GM12874 (cell line): ENCODE measurements at regions not wholly inside any gene's neighbourhood (a gene's known extent, or its start where the extent isn't known, plus 50 kb on each side); places are given as distances from the start of the nearest gene placed in this dataset.

Source experiments
- TF ChIP-seq, protein P1 (sequence below): IDR thresholded peaks from 2 replicates; pipeline ENCODE4 v1.5.1; 2011; ENCODE audit warnings: low read depth, mild to moderate bottlenecking, control low read depth, low read length, moderate library complexity; ENCODE audit not compliant: insufficient read depth

DNA sequence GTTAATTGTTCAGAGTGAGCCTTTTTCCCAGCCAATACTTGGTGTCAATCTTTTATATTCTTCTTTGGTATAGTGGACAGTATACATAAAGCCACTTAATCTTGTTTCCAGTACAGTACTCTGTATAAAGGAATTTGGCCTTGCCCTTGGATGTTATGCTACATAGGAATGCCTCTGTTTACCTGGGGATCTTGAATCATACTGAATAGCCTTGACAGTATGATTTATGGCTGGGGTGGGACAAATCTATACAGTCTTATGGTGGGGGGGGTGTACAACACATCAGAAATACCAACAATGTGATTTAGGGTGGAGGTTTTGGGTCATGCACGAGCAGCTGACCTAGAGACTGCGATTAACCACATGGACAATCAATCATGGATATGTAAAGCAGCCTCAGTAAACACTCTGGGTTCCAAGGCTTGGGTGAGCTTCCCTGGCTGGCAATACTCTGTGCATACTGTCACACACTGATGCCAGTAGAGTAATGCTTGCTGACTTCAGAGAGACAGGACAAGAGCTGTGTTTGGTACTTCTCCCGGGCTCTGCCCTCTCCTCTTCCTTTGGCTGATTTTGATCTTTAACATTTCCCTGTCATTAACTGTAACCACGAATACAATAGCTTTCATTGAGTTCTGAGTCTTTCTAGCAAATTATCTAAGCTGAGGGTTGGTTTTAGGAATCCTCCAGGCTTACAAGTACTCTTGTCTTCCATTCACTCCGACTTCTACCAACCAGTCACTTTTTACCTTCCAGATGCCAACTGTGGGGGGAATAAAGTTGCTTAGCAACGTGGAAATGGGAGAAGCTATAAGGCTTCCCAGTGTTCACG lies 84.6 kb downstream of the IARS1 start:
- TF ChIP-seq, protein P1, sequence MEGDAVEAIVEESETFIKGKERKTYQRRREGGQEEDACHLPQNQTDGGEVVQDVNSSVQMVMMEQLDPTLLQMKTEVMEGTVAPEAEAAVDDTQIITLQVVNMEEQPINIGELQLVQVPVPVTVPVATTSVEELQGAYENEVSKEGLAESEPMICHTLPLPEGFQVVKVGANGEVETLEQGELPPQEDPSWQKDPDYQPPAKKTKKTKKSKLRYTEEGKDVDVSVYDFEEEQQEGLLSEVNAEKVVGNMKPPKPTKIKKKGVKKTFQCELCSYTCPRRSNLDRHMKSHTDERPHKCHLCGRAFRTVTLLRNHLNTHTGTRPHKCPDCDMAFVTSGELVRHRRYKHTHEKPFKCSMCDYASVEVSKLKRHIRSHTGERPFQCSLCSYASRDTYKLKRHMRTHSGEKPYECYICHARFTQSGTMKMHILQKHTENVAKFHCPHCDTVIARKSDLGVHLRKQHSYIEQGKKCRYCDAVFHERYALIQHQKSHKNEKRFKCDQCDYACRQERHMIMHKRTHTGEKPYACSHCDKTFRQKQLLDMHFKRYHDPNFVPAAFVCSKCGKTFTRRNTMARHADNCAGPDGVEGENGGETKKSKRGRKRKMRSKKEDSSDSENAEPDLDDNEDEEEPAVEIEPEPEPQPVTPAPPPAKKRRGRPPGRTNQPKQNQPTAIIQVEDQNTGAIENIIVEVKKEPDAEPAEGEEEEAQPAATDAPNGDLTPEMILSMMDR, result no peak

DNA sequence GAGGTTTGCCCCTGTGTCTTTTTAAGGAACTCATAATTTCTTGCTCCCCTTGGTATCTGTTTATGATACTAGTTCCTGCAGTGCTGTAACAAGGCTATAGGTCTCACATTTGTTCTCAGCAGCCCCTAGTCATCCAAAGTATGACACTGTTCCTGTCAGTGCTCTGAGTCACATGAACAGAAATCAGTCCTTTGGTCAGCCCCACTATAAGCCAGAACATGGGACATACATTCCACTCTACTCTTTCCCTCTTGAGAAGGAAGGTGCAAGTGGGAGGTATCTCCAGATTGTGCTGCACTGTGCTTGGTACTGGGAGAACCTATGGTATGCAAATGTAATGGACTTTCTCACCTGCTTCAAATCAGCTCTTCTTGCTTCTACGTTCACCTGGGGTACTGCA lies 87.0 kb downstream of the IARS1 start:
- TF ChIP-seq, protein P1, result no peak

DNA sequence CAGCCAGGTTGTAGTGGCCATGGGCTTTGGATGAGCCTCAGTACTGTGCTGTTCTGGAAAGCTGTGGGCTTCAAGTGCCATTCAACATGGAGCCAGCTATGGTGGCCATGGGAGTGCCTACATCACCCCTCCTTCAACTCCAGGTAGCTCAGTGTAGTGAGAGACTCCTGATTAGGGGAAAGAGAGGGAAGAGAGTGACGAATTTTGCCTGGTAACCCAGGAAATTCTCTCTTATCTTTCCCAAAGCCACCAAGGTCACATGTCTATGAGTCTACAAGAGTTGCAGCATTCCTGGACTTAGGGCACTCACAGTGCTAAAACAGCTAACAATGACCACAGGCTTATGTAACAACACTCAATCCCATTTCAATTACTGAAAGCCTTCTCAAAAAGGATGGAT lies 81.7 kb upstream of the SPTLC1 start:
- TF ChIP-seq, protein P1, result no peak

DNA sequence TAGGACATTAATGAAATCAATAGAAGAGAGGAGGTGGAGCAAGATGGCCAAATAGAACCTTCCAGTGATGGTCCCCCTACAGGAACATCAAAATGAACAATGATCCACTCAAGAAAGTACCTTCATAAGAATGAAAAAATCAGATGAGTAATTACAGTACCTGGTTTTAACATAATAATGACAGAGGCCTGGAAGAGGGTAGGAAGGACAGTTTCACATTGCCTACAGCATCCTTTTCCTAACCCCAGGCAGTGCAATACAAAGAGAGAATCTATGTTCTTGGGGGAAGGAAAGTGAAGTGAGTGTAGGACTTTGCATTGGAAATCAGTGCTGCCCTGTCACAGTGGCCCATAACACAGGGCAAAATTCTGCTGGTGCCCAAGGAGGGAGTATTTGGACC lies 81.2 kb upstream of the SPTLC1 start:
- TF ChIP-seq, protein P1, result no peak

DNA sequence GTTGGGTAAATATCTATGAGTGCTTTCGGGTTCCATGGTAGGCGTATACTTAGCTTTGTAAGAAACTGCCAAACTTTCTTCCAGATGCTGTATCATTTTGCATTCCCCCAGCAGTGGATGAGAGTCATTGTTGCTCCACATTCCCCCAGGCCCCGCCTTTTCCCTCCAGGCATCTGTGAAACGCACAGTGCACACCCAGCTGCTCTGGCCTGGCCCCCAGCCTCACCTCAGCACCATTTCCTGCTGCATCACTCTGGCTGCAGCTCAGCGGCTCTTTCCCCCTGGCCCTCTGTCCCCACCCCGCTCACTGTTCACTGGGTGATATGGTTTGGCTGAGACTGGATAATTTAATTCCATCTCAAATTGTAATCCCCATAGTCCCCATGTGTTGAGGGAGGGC lies 76.6 kb upstream of the SPTLC1 start:
- TF ChIP-seq, protein P1, result no peak

DNA sequence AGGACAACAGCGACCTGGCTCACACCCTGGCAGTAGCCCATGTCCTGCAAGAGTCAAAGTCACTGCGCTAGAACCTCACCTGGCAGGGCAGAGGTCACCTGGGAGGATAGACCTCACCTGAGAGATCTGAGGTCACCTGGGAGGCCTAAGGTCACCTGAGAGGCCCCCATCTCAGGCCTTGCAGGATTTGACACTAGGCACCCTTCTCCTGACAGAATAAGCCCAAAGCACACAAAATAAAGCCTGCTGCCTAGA lies 75.2 kb upstream of the SPTLC1 start:
- TF ChIP-seq, protein P1, result no peak

DNA sequence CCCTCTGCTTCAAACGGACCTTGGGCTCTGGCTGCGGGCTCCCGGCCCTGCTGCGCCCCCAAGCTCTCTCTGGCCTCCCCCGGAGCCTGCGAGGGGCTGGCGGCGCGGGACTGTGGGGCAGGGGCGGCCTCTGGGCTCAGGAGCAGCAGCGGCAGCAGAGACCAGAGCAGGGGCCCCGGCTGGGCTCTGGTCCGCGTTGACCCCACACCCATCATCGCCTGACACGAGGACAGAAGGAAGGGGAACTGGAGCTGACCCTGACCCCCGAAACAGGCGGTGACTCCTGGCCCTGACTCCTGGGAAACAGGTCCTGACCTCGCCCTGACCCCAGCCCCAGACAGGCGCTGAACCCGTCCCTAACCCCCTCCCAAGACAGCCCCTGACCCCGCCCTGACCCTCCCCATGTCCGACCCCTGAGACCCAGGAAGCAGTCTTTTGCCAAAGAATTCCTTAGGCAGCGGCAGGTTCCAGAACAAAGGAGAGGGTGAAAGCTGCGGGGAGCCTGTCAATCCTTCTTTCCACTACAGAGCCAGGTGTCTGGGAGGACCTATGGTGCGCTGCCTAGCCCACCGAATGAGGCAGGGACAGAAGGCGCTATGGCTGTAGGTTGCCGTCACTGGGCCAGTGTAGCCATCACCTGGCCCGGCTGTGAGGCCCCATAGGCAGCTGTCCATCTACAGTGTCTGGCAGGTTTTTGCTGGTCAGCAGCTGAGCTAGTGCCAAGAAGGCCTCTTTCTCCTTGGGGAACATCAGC lies 74.7 kb upstream of the SPTLC1 start:
- TF ChIP-seq, protein P1, result no peak
